ENCODE measurements at regions not wholly inside any gene's neighbourhood (a gene's known extent, or its start where the extent isn't known, plus 50 kb on each side); places are given as distances from the start of the nearest gene placed in this dataset.

- Mint-ChIP-seq H3K36me3 (ENCODE audit: low read depth) (no peaks in the 10 kb centered on the region), H3K27me3 (no peaks in the 10 kb centered on the region), H3K4me1 (ENCODE audit: low read depth) (no peaks in the 10 kb centered on the region), H3K9me3 (peaks cover 8% of the 10 kb centered on the region), H3K4me3 (no peak overlapping the region), H3K27ac (no peak overlapping the region)
- intact Hi-C loops (cut with micrococcal nuclease) = no loop called here
Measured at GRCh38 chr7:41224063-41224763, 478.7 kb downstream of the INHBA start.

GRCh38 chr7:41222746-41223145, 480.1 kb downstream of the INHBA start:
- Mint-ChIP-seq H3K27ac (no peak overlapping the region), H3K4me3 (no peak overlapping the region), H3K36me3 (ENCODE audit: low read depth) (no peaks in the 10 kb centered on the region), H3K27me3 (no peaks in the 10 kb centered on the region), H3K4me1 (ENCODE audit: low read depth) (no peaks in the 10 kb centered on the region), H3K9me3 (peaks cover 8% of the 10 kb centered on the region)
- intact Hi-C loops (cut with micrococcal nuclease) = no loop called here

- H3K27me3 Mint-ChIP-seq = no peaks in the 10 kb centered on the region
- H3K4me1 Mint-ChIP-seq (ENCODE audit: low read depth) = no peaks in the 10 kb centered on the region
- intact Hi-C loops (cut with micrococcal nuclease) = no loop called here
- peaks cover 8% of the 10 kb centered on the region for H3K9me3 Mint-ChIP-seq
- H3K4me3 Mint-ChIP-seq = no peak overlapping the region
- H3K27ac Mint-ChIP-seq = no peak overlapping the region
- no peaks in the 10 kb centered on the region for H3K36me3 Mint-ChIP-seq (ENCODE audit: low read depth)
Measured at GRCh38 chr7:41220266-41220665, 482.6 kb downstream of the INHBA start.

GRCh38 chr7:41219276-41219675, 483.6 kb downstream of the INHBA start:
- no peaks in the 10 kb centered on the region for H3K27me3 Mint-ChIP-seq
- peaks cover 8% of the 10 kb centered on the region for H3K9me3 Mint-ChIP-seq
- H3K4me1 Mint-ChIP-seq (ENCODE audit: low read depth) = no peaks in the 10 kb centered on the region
- intact Hi-C loops (cut with micrococcal nuclease) = no loop called here
- H3K27ac Mint-ChIP-seq = no peak overlapping the region
- H3K4me3 Mint-ChIP-seq = no peak overlapping the region
- H3K36me3 Mint-ChIP-seq (ENCODE audit: low read depth) = no peaks in the 10 kb centered on the region

- H3K4me3 Mint-ChIP-seq = no peak overlapping the region
- H3K9me3 Mint-ChIP-seq = peaks cover 3% of the 10 kb centered on the region
- no peaks in the 10 kb centered on the region for H3K4me1 Mint-ChIP-seq (ENCODE audit: low read depth)
- H3K36me3 Mint-ChIP-seq (ENCODE audit: low read depth) = no peaks in the 10 kb centered on the region
- H3K27me3 Mint-ChIP-seq = no peaks in the 10 kb centered on the region
- H3K27ac Mint-ChIP-seq = no peak overlapping the region
- intact Hi-C loops (cut with micrococcal nuclease) = no loop called here
Measured at GRCh38 chr7:41217306-41217705, 485.6 kb downstream of the INHBA start.

GRCh38 chr7:41207141-41207540, 495.7 kb downstream of the INHBA start:
- H3K27me3 Mint-ChIP-seq = no peaks in the 10 kb centered on the region
- no peaks in the 10 kb centered on the region for H3K36me3 Mint-ChIP-seq (ENCODE audit: low read depth)
- peaks cover 11% of the 10 kb centered on the region for H3K9me3 Mint-ChIP-seq
- H3K4me1 Mint-ChIP-seq (ENCODE audit: low read depth) = no peaks in the 10 kb centered on the region
- no peak overlapping the region for H3K27ac Mint-ChIP-seq
- no peak overlapping the region for H3K4me3 Mint-ChIP-seq
- intact Hi-C loops (cut with micrococcal nuclease) = no loop called here

- intact Hi-C loops (cut with micrococcal nuclease) = no loop called here
- H3K27ac Mint-ChIP-seq = no peak overlapping the region
- no peak overlapping the region for H3K4me3 Mint-ChIP-seq
- no peaks in the 10 kb centered on the region for H3K4me1 Mint-ChIP-seq (ENCODE audit: low read depth)
- H3K9me3 Mint-ChIP-seq = peaks cover 11% of the 10 kb centered on the region
- H3K27me3 Mint-ChIP-seq = no peaks in the 10 kb centered on the region
- no peaks in the 10 kb centered on the region for H3K36me3 Mint-ChIP-seq (ENCODE audit: low read depth)
Measured at GRCh38 chr7:41206267-41206666, 496.6 kb downstream of the INHBA start.

GRCh38 chr7:41205600-41205999, 497.3 kb downstream of the INHBA start:
- no peaks in the 10 kb centered on the region for H3K27me3 Mint-ChIP-seq
- peaks cover 11% of the 10 kb centered on the region for H3K9me3 Mint-ChIP-seq
- no peaks in the 10 kb centered on the region for H3K4me1 Mint-ChIP-seq (ENCODE audit: low read depth)
- no peak overlapping the region for H3K27ac Mint-ChIP-seq
- intact Hi-C loops (cut with micrococcal nuclease) = no loop called here
- no peak overlapping the region for H3K4me3 Mint-ChIP-seq
- H3K36me3 Mint-ChIP-seq (ENCODE audit: low read depth) = no peaks in the 10 kb centered on the region

GRCh38 chr7:41203542-41203941, 499.3 kb downstream of the INHBA start:
- Mint-ChIP-seq H3K4me1 (ENCODE audit: low read depth) (no peaks in the 10 kb centered on the region), H3K36me3 (ENCODE audit: low read depth) (no peaks in the 10 kb centered on the region), H3K9me3 (peaks cover 11% of the 10 kb centered on the region), H3K4me3 (no peak overlapping the region), H3K27ac (no peak overlapping the region), H3K27me3 (no peaks in the 10 kb centered on the region)
- intact Hi-C loops (cut with micrococcal nuclease) = no loop called here

- H3K9me3 Mint-ChIP-seq = no peaks in the 10 kb centered on the region
- intact Hi-C loops (cut with micrococcal nuclease) = no loop called here
- H3K4me3 Mint-ChIP-seq = no peak overlapping the region
- no peaks in the 10 kb centered on the region for H3K4me1 Mint-ChIP-seq (ENCODE audit: low read depth)
- H3K27me3 Mint-ChIP-seq = no peaks in the 10 kb centered on the region
- H3K36me3 Mint-ChIP-seq (ENCODE audit: low read depth) = no peaks in the 10 kb centered on the region
- H3K27ac Mint-ChIP-seq = no peak overlapping the region
Measured at GRCh38 chr7:41201021-41201420, 501.9 kb downstream of the INHBA start.

- H3K4me1 Mint-ChIP-seq (ENCODE audit: low read depth) = no peaks in the 10 kb centered on the region
- H3K27me3 Mint-ChIP-seq = no peaks in the 10 kb centered on the region
- no peaks in the 10 kb centered on the region for H3K36me3 Mint-ChIP-seq (ENCODE audit: low read depth)
- no peak overlapping the region for H3K4me3 Mint-ChIP-seq
- H3K9me3 Mint-ChIP-seq = no peaks in the 10 kb centered on the region
- intact Hi-C loops (cut with micrococcal nuclease) = no loop called here
- H3K27ac Mint-ChIP-seq = no peak overlapping the region
Measured at GRCh38 chr7:41199136-41199535, 503.8 kb downstream of the INHBA start.

- Mint-ChIP-seq H3K4me1 (ENCODE audit: low read depth) (no peaks in the 10 kb centered on the region), H3K27me3 (no peaks in the 10 kb centered on the region), H3K27ac (no peak overlapping the region), H3K4me3 (no peak overlapping the region), H3K9me3 (no peaks in the 10 kb centered on the region), H3K36me3 (ENCODE audit: low read depth) (no peaks in the 10 kb centered on the region)
- intact Hi-C loops (cut with micrococcal nuclease) = no loop called here
Measured at GRCh38 chr7:41198502-41198901, 504.4 kb downstream of the INHBA start.

- intact Hi-C loops (cut with micrococcal nuclease) = no loop called here
- Mint-ChIP-seq H3K27ac (no peak overlapping the region), H3K9me3 (no peaks in the 10 kb centered on the region)
Measured at GRCh38 chr7:41197769-41198168, 505.1 kb downstream of the INHBA start.

GRCh38 chr7:41193738-41194282, 509.1 kb downstream of the INHBA start:
- intact Hi-C loops (cut with micrococcal nuclease) = no loop called here
- Mint-ChIP-seq H3K9me3 (no peaks in the 10 kb centered on the region), H3K27ac (no peak overlapping the region), H3K27me3 (no peaks in the 10 kb centered on the region), H3K4me3 (no peak overlapping the region), H3K4me1 (ENCODE audit: low read depth) (peaks cover 4% of the 10 kb centered on the region), H3K36me3 (ENCODE audit: low read depth) (no peaks in the 10 kb centered on the region)

More at GRCh38 chr7:41197769-41198168, 505.1 kb downstream of the INHBA start:
- H3K4me3 Mint-ChIP-seq = no peak overlapping the region
- H3K36me3 Mint-ChIP-seq (ENCODE audit: low read depth) = no peaks in the 10 kb centered on the region
- no peaks in the 10 kb centered on the region for H3K27me3 Mint-ChIP-seq
- no peaks in the 10 kb centered on the region for H3K4me1 Mint-ChIP-seq (ENCODE audit: low read depth)

- intact Hi-C loops (cut with micrococcal nuclease) = no loop called here
- peaks cover 12% of the 10 kb centered on the region for H3K9me3 Mint-ChIP-seq
- H3K4me3 Mint-ChIP-seq = no peak overlapping the region
- no peak overlapping the region for H3K27ac Mint-ChIP-seq
- peaks cover 4% of the 10 kb centered on the region for H3K4me1 Mint-ChIP-seq (ENCODE audit: low read depth)
- H3K36me3 Mint-ChIP-seq (ENCODE audit: low read depth) = no peaks in the 10 kb centered on the region
- H3K27me3 Mint-ChIP-seq = no peaks in the 10 kb centered on the region
Measured at GRCh38 chr7:41190581-41190980, 512.3 kb downstream of the INHBA start.
